ENCODE measurements at regions not wholly inside any gene's neighbourhood (a gene's known extent, or its start where the extent isn't known, plus 50 kb on each side); places are given as distances from the start of the nearest gene placed in this dataset.
"Not testable (repeated sequence)": the region's sequence is repeated elsewhere in the genome, so short reads cannot be mapped to it uniquely, and the experiment has no call there.

DNA sequence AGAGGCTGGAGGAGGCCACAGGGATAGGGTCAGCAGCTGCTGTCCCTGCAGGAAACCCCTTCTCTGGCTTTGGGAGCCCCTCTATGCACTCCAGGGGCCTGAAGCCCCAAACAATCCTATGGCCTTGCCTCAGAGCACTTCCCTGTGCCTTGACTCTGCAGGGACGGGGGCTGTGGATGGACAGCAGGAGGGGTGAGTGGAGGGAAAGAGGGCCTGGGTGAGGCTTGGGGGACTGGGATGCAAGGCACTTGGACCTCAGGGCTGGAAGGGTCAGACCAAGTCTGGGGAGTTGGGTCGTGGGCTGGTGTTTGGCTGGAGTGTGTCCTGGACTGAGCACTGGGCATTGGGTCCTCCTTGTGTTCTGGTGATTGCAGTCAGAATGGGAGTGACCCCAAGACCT, 769.8 kb downstream of the EPHA3 start:
- no peaks in the 10 kb centered on the region for H3K4me1 Mint-ChIP-seq
- H3K36me3 Mint-ChIP-seq = no peaks in the 10 kb centered on the region
- no peak overlapping the region for H3K27ac Mint-ChIP-seq
- peaks cover 9% of the 10 kb centered on the region for H3K9me3 Mint-ChIP-seq
- no peak overlapping the region for H3K4me3 Mint-ChIP-seq
- no peaks in the 10 kb centered on the region for H3K27me3 Mint-ChIP-seq
- ATAC-seq = no peak

- no peaks in the 10 kb centered on the region for H3K36me3 Mint-ChIP-seq
- H3K4me1 Mint-ChIP-seq = no peaks in the 10 kb centered on the region
- peaks cover 5% of the 10 kb centered on the region for H3K9me3 Mint-ChIP-seq
- H3K27ac Mint-ChIP-seq = no peak overlapping the region
- no peak for ATAC-seq
- no peaks in the 10 kb centered on the region for H3K27me3 Mint-ChIP-seq
- no peak overlapping the region for H3K4me3 Mint-ChIP-seq
These were observed 782.0 kb downstream of the EPHA3 start for GRCh38 chr3:89889386-89889785.

DNA sequence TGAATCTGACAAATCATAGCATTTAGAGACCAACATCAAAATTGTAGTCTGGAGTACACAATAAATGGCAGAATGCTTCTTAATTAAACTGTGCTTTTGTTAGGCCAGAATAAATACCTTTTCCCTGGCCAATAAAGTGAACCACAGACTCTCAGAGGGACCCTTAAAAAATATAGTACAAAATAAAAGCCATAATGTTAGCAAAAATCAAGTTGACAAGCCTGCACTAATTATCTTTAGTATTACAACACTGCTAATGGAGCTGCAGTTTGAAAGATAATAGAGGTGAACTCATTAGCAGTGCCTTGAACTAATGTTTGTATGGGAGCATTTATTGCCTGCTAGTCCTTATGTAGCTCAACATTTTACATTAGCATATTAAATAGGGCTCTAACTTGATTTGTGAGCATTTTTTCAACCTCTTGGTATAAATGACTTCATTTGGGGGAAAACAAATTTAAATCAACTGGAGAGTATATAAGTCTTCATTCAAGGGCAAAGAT, 801.3 kb downstream of the EPHA3 start:
- Mint-ChIP-seq H3K36me3 (no peaks in the 10 kb centered on the region), H3K27me3 (no peaks in the 10 kb centered on the region), H3K4me3 (no peak overlapping the region), H3K4me1 (no peaks in the 10 kb centered on the region), H3K27ac (no peak overlapping the region), H3K9me3 (peaks cover 14% of the 10 kb centered on the region)
- ATAC-seq = no peak

DNA sequence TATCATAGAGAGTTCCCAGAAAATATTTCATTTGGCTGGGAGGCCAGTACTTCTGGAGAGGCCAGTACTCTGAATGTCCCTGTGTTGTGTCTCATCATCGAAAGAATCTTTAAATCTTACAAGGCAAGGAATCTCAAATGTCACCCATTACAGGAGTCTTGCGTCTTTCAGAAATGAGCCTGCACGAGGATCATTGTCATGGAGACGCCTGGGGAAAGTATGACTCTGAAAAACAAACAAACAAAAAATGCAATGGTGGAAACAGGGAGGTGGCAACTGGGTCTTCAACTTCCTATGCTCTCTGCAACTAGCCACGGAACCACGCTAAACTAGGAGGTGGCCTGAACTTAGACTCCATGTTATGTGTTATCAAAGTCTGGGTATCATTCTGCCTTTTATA, 804.6 kb downstream of the EPHA3 start:
- H3K9me3 Mint-ChIP-seq = peaks cover 2% of the 10 kb centered on the region
- no peaks in the 10 kb centered on the region for H3K36me3 Mint-ChIP-seq
- H3K4me3 Mint-ChIP-seq = no peak overlapping the region
- no peaks in the 10 kb centered on the region for H3K4me1 Mint-ChIP-seq
- ATAC-seq = no peak
- no peak overlapping the region for H3K27ac Mint-ChIP-seq
- H3K27me3 Mint-ChIP-seq = no peaks in the 10 kb centered on the region

- no peaks in the 10 kb centered on the region for H3K36me3 Mint-ChIP-seq
- no peaks in the 10 kb centered on the region for H3K27me3 Mint-ChIP-seq
- no peak overlapping the region for H3K4me3 Mint-ChIP-seq
These were observed 816.6 kb downstream of the EPHA3 start for GRCh38 chr3:89923921-89924610.

GRCh38 chr3:89925976-89926375, 818.6 kb downstream of the EPHA3 start:
- Mint-ChIP-seq H3K27me3 (no peaks in the 10 kb centered on the region), H3K36me3 (no peaks in the 10 kb centered on the region), H3K4me3 (no peak overlapping the region), H3K4me1 (no peaks in the 10 kb centered on the region), H3K9me3 (no peaks in the 10 kb centered on the region), H3K27ac (no peak overlapping the region)
- ATAC-seq = no peak

More at GRCh38 chr3:89923921-89924610, 816.6 kb downstream of the EPHA3 start:
- Mint-ChIP-seq H3K27ac (no peak overlapping the region), H3K9me3 (no peaks in the 10 kb centered on the region), H3K4me1 (no peaks in the 10 kb centered on the region)
- ATAC-seq = no peak

DNA sequence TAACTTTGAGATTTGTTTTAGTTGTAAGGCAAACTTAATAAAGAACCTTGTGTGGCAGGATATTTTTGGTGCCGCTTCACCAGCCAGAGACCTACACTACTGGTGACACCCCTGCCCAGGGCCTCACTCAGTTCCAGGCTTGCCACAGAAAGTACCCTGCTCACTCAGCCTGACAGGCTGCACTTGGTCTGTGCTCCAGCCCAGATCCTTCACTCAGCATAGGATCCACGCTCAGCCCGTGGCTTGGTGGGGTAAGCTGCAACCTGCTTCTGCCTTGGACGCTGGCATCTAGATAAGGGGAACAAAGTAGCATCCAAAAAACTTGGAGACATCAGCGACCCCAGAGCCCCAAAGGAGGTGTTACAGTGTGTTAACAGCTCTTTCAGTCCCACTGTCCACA, 825.5 kb downstream of the EPHA3 start:
- no peak overlapping the region for H3K4me3 Mint-ChIP-seq
- peaks cover 6% of the 10 kb centered on the region for H3K9me3 Mint-ChIP-seq
- no peaks in the 10 kb centered on the region for H3K36me3 Mint-ChIP-seq
- no peaks in the 10 kb centered on the region for H3K4me1 Mint-ChIP-seq
- ATAC-seq = peak; percentile 39
- H3K27ac Mint-ChIP-seq = no peak overlapping the region
- H3K27me3 Mint-ChIP-seq = no peaks in the 10 kb centered on the region

DNA sequence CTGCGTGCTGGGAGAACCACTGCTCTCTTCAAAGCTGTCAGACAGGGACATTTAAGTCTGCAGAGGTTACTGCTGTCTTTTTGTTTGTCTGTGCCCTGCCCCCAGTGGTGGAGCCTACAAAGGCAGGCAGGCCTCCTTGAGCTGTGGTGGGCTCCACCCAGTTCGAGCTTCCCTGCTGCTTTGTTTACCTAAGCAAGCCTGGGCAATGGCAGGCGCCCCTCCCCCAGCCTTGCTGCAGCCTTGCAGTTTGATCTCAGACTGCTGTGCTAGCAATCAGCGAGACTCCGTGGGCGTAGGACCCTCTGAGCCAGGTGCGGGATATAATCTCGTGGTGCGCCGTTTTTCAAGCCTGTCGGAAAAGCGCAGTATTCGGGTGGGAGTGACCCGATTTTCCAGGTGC, 837.0 kb downstream of the EPHA3 start:
- not testable (repeated sequence) for H3K27me3 Mint-ChIP-seq, H3K9me3 Mint-ChIP-seq, H3K27ac Mint-ChIP-seq, H3K36me3 Mint-ChIP-seq, ATAC-seq, H3K4me1 Mint-ChIP-seq, H3K4me3 Mint-ChIP-seq

GRCh38 chr3:89946884-89947283, 839.5 kb downstream of the EPHA3 start:
- no peaks in the 10 kb centered on the region for H3K27me3 Mint-ChIP-seq
- H3K4me3 Mint-ChIP-seq = no peak overlapping the region
- peaks cover 5% of the 10 kb centered on the region for H3K9me3 Mint-ChIP-seq
- no peaks in the 10 kb centered on the region for H3K4me1 Mint-ChIP-seq
- no peak overlapping the region for H3K27ac Mint-ChIP-seq
- no peak for ATAC-seq
- no peaks in the 10 kb centered on the region for H3K36me3 Mint-ChIP-seq

DNA sequence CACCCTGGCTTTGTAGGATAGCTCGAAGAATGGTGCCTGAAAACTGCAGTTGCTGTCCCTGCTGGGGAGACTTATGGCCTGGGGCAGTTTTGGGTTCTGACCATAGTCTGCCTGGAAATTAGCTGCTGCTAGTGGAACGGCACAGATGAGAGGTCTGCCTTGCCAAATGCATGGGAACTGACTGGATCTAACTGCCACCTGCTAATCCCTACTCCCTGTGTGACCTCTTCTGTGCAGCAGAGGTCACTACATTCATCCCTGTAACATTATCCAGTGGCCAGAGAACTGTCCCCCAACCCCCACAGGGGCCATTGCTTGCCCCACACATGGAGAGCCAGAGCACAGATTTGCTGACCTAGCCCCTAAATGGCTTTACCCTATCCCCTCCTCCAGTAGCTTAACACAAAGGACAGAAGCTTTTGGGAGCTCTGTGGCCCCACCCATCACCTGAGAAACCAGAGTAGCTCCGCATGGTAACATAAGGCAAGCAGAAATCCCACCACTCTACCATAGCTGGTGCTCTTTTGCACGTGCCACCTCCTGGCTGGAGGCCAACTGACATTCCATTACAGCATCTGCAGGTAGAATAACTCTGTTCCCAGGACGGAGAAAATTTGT, 840.0 kb downstream of the EPHA3 start:
- Mint-ChIP-seq H3K4me3 (no peak overlapping the region), H3K27me3 (no peaks in the 10 kb centered on the region), H3K27ac (no peak overlapping the region), H3K36me3 (no peaks in the 10 kb centered on the region), H3K9me3 (no peaks in the 10 kb centered on the region), H3K4me1 (no peaks in the 10 kb centered on the region)
- no peak for ATAC-seq

- no peak overlapping the region for H3K27ac Mint-ChIP-seq
- no peak overlapping the region for H3K4me3 Mint-ChIP-seq
- H3K4me1 Mint-ChIP-seq = no peaks in the 10 kb centered on the region
- H3K27me3 Mint-ChIP-seq = no peaks in the 10 kb centered on the region
- ATAC-seq = peak; percentile 12
- no peaks in the 10 kb centered on the region for H3K9me3 Mint-ChIP-seq
- H3K36me3 Mint-ChIP-seq = no peaks in the 10 kb centered on the region
These were observed 840.6 kb downstream of the EPHA3 start for GRCh38 chr3:89948008-89948407.

- Mint-ChIP-seq H3K4me1 (no peaks in the 10 kb centered on the region), H3K36me3 (no peaks in the 10 kb centered on the region), H3K4me3 (no peak overlapping the region), H3K9me3 (no peaks in the 10 kb centered on the region), H3K27ac (no peak overlapping the region), H3K27me3 (no peaks in the 10 kb centered on the region)
- no peak for ATAC-seq
These were observed 843.4 kb downstream of the EPHA3 start for GRCh38 chr3:89950772-89951171.

DNA sequence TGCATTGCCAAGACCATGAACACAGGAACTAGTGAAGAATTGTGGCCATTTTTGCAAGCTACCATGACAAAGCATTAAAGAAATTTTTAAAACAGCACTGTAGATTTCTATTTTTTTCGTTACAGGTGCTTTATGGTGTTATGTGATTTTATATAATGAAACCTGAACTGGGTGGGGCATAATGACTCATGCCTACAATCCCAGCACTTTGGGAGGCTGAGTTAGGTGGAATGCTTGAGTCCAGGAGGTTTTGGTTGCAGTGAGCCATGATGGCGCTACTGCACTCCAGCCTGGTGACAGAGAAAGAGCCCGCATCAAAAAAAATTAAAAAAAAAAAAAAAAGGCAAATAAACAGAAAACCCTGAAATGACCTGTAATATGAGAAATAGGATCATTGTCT, 846.7 kb downstream of the EPHA3 start:
- H3K4me1 Mint-ChIP-seq = no peaks in the 10 kb centered on the region
- no peak overlapping the region for H3K4me3 Mint-ChIP-seq
- H3K27ac Mint-ChIP-seq = no peak overlapping the region
- no peak for ATAC-seq
- no peaks in the 10 kb centered on the region for H3K36me3 Mint-ChIP-seq
- no peaks in the 10 kb centered on the region for H3K9me3 Mint-ChIP-seq
- no peaks in the 10 kb centered on the region for H3K27me3 Mint-ChIP-seq

DNA sequence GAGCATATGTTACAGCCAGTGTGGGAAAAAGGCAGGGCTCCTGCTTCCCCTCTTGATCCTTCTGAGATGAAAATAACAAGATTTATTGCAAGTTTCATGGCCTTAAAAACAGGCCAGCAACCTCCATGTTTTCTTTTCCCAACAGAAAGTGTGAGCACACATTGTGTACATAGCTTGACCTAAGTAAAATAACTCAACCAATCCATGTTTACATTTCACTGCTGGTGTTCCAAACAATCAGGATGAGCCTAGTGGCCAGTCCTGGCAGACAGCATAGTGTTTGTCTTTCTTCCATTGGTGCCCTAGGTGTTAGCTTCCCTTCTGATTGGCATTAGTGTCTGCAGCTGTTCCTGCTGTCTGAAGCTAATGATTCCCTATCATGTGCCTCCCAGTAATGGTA, 847.7 kb downstream of the EPHA3 start:
- H3K4me1 Mint-ChIP-seq = no peaks in the 10 kb centered on the region
- H3K9me3 Mint-ChIP-seq = no peaks in the 10 kb centered on the region
- H3K36me3 Mint-ChIP-seq = no peaks in the 10 kb centered on the region
- no peak overlapping the region for H3K4me3 Mint-ChIP-seq
- no peaks in the 10 kb centered on the region for H3K27me3 Mint-ChIP-seq
- H3K27ac Mint-ChIP-seq = no peak overlapping the region
- no peak for ATAC-seq

- H3K4me3 Mint-ChIP-seq = no peak overlapping the region
- no peaks in the 10 kb centered on the region for H3K27me3 Mint-ChIP-seq
- no peak overlapping the region for H3K27ac Mint-ChIP-seq
- H3K9me3 Mint-ChIP-seq = no peaks in the 10 kb centered on the region
- H3K4me1 Mint-ChIP-seq = no peaks in the 10 kb centered on the region
- H3K36me3 Mint-ChIP-seq = no peaks in the 10 kb centered on the region
- ATAC-seq = no peak
These were observed 850.0 kb downstream of the EPHA3 start for GRCh38 chr3:89957451-89957850.

DNA sequence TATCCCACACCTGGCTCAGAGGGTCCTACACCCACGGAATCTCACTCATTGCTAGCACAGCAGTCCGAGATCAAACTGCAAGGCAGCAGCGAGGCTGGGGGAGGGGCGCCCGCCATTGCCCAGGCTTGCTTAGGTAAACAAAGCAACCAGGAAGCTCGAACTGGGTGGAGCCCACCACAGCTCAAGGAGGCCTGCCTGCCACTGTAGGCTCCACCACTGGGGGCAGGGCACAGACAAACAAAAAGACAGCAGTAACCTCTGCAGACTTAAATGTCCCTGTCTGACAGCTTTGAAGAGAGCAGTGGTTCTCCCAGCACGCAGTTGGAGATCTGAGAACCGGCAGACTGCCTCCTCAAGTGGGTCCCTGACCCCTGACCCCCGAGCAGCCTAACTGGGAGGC, 850.7 kb downstream of the EPHA3 start:
- H3K4me3 Mint-ChIP-seq, H3K27me3 Mint-ChIP-seq, H3K4me1 Mint-ChIP-seq, H3K27ac Mint-ChIP-seq, H3K36me3 Mint-ChIP-seq, ATAC-seq, H3K9me3 Mint-ChIP-seq: not testable (repeated sequence)
